SK-N-SH treated with all-trans-retinoic acid at 6 μM for 48 hours (cell line): ENCODE measurements at regions not wholly inside any gene's neighbourhood (a gene's known extent, or its start where the extent isn't known, plus 50 kb on each side); places are given as distances from the start of the nearest gene placed in this dataset.

ENCODE experiments used
- ATAC-seq: fragments of 200-7000 bp; cut with Tn5 transposase; 3 replicates; pipeline ENCODE4 v1.9.1; 2020; ENCODE audit warnings: mild to moderate bottlenecking, moderate library complexity
- ARNTL ChIP-seq: fragments of 450-650 bp; formaldehyde crosslinking; IDR thresholded peaks from 2 replicates; pipeline ENCODE4 v1.5.0; 2020; ENCODE audit warnings: low read depth, mild to moderate bottlenecking, moderate library complexity, borderline replicate concordance
- BACH2 ChIP-seq: fragments of 250-450 bp; sonication (Bioruptor Pico); IDR thresholded peaks from 2 replicates; pipeline ENCODE4 v1.9.0; 2021; ENCODE audit warnings: mild to moderate bottlenecking, borderline replicate concordance
- ESRRG ChIP-seq: fragments of 250-450 bp; sonication (Bioruptor Pico); IDR thresholded peaks from 2 replicates; pipeline ENCODE4 v1.6.1; 2021; ENCODE audit warnings: mild to moderate bottlenecking
- GLIS3 ChIP-seq: fragments of 250-450 bp; sonication (Bioruptor Pico); IDR thresholded peaks from 2 replicates; pipeline ENCODE4 v1.5.0; 2020; ENCODE audit warnings: mild to moderate bottlenecking, moderate library complexity
- ISL1 ChIP-seq: fragments of 250-450 bp; sonication (Bioruptor Pico); IDR thresholded peaks from 2 replicates; pipeline ENCODE4 v2.1.2; 2022; ENCODE audit warnings: mild to moderate bottlenecking, moderate library complexity
- OSR1 ChIP-seq: fragments of 250-450 bp; sonication (Bioruptor Pico); IDR thresholded peaks from 2 replicates; pipeline ENCODE4 v1.8.0; 2022; ENCODE audit warnings: moderate library complexity, mild to moderate bottlenecking, inconsistent platforms
- PATZ1 ChIP-seq: fragments of 250-450 bp; sonication (Bioruptor Pico); IDR thresholded peaks from 2 replicates; pipeline ENCODE4 v1.8.0; 2020; ENCODE audit warnings: mild to moderate bottlenecking, moderate library complexity, borderline replicate concordance
- RARB ChIP-seq: fragments of 250-450 bp; sonication (Bioruptor Pico); IDR thresholded peaks from 2 replicates; pipeline ENCODE4 v1.8.0; 2021; ENCODE audit warnings: mild to moderate bottlenecking, moderate library complexity
- SNAI2 ChIP-seq: fragments of 250-450 bp; sonication (Bioruptor Pico); IDR thresholded peaks from 2 replicates; pipeline ENCODE4 v1.5.0; 2020; ENCODE audit warnings: mild to moderate bottlenecking, moderate library complexity
- TCF4 ChIP-seq: fragments of 250-450 bp; sonication (Bioruptor Pico); IDR thresholded peaks from 2 replicates; pipeline ENCODE4 v1.8.0; 2021; ENCODE audit warnings: mild to moderate bottlenecking, moderate library complexity, borderline replicate concordance
- TOX ChIP-seq: fragments of 250-450 bp; sonication (Bioruptor Pico); IDR thresholded peaks from 2 replicates; pipeline ENCODE4 v1.8.0; 2021; ENCODE audit warnings: mild to moderate bottlenecking, moderate library complexity, borderline replicate concordance
- TSHZ2 ChIP-seq: fragments of 250-450 bp; sonication (Bioruptor Pico); IDR thresholded peaks from 2 replicates; pipeline ENCODE4 v1.5.0; 2020; ENCODE audit warnings: mild to moderate bottlenecking, moderate library complexity
- ZC3H10 ChIP-seq: fragments of 250-450 bp; sonication (Bioruptor Pico); IDR thresholded peaks from 2 replicates; pipeline ENCODE4 v1.5.1; 2021; ENCODE audit warnings: mild to moderate bottlenecking, moderate library complexity
- ZFP3 ChIP-seq: fragments of 250-450 bp; sonication (Bioruptor Pico); IDR thresholded peaks from 2 replicates; pipeline ENCODE4 v1.5.0; 2020; ENCODE audit warnings: mild to moderate bottlenecking, moderate library complexity
- ZNF70 ChIP-seq: fragments of 450-650 bp; formaldehyde crosslinking; IDR thresholded peaks from 2 replicates; pipeline ENCODE4 v1.5.0; 2020; ENCODE audit warnings: mild to moderate bottlenecking, moderate library complexity
- ZNF8 ChIP-seq: fragments of 450-650 bp; formaldehyde crosslinking; IDR thresholded peaks from 2 replicates; pipeline ENCODE4 v1.5.0; 2020; ENCODE audit warnings: mild to moderate bottlenecking, moderate library complexity
- TF ChIP-seq, protein P1 (sequence below): fragments of 250-450 bp; sonication (Bioruptor Pico); IDR thresholded peaks from 2 replicates; pipeline ENCODE4 v1.8.0; 2021; ENCODE audit warnings: low read depth, mild to moderate bottlenecking, moderate library complexity, borderline replicate concordance
- TF ChIP-seq, protein P2 (sequence below): fragments of 250-450 bp; sonication (Bioruptor Pico); IDR thresholded peaks from 2 replicates; pipeline ENCODE4 v1.5.1; 2020; ENCODE audit warnings: low read depth, mild to moderate bottlenecking, moderate library complexity
- TF ChIP-seq, protein P3 (sequence below): fragments of 250-450 bp; sonication (Bioruptor Pico); IDR thresholded peaks from 2 replicates; pipeline ENCODE4 v1.5.1; 2021; ENCODE audit warnings: mild to moderate bottlenecking, moderate library complexity

DNA sequence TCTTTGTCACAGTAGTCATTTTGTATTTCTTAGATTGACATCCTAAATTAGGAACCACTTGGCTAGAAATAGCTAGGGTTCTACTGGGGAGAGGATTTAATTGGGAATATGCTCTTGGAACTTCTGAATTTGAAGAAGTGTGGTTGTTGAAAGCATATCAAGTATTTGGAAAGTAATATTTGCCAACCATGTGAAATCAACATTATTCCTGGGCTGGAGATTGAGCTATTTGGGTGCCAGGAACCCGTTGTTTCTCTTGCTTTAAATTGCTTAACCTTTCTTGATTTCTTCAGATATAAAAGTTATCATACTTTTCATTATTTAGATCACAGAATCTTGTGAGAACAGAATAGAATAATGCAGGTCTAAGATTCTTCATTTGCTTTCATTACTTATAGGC, 178.4 kb upstream of the ELL2 start:
- ATAC-seq = no peak
- no peak for TF ChIP-seq TSHZ2 (CRISPR knock-in tag)
- TF ChIP-seq ISL1 (CRISPR knock-in tag) = no peak
- TF ChIP-seq GLIS3 (CRISPR knock-in tag) = no peak
- TF ChIP-seq BACH2 (CRISPR knock-in tag) = no peak
- TF ChIP-seq, protein P1, sequence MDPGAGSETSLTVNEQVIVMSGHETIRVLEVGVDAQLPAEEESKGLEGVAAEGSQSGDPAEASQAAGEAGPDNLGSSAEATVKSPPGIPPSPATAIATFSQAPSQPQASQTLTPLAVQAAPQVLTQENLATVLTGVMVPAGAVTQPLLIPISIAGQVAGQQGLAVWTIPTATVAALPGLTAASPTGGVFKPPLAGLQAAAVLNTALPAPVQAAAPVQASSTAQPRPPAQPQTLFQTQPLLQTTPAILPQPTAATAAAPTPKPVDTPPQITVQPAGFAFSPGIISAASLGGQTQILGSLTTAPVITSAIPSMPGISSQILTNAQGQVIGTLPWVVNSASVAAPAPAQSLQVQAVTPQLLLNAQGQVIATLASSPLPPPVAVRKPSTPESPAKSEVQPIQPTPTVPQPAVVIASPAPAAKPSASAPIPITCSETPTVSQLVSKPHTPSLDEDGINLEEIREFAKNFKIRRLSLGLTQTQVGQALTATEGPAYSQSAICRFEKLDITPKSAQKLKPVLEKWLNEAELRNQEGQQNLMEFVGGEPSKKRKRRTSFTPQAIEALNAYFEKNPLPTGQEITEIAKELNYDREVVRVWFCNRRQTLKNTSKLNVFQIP (CRISPR knock-in tag) = no peak
- no peak for TF ChIP-seq TCF4 (CRISPR knock-in tag)
- no peak for TF ChIP-seq ESRRG
- TF ChIP-seq, all 23 proteins: peak for 0

DNA sequence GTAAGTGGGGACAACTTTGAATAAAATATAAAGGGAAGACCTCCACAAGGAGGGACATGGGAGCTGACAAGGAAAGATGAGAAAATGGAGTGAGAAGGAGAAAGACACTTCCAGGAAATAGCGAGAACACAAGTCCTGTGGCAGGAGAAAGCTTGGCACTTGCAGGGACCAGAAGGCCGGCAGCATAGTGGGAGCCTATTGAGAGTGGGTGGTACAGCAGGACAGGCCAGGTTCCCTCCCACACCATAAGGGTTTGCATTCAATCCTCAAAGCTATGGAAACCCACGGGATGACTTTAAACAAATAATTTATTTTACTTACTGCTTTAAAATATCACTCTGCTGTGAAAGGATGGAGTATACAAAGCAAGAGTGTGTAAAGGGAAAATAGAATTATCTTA, 173.2 kb upstream of the ELL2 start:
- ATAC-seq = no peak
- TF ChIP-seq RARB (CRISPR knock-in tag) = no peak
- TF ChIP-seq TOX (CRISPR knock-in tag) = no peak
- TF ChIP-seq ZNF8 (CRISPR knock-in tag) = no peak
- no peak for TF ChIP-seq ZC3H10 (CRISPR knock-in tag)
- TF ChIP-seq, protein P2, sequence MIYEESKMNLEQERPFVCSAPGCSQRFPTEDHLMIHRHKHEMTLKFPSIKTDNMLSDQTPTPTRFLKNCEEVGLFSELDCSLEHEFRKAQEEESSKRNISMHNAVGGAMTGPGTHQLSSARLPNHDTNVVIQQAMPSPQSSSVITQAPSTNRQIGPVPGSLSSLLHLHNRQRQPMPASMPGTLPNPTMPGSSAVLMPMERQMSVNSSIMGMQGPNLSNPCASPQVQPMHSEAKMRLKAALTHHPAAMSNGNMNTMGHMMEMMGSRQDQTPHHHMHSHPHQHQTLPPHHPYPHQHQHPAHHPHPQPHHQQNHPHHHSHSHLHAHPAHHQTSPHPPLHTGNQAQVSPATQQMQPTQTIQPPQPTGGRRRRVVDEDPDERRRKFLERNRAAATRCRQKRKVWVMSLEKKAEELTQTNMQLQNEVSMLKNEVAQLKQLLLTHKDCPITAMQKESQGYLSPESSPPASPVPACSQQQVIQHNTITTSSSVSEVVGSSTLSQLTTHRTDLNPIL (CRISPR knock-in tag) = no peak
- TF ChIP-seq, protein P1 (CRISPR knock-in tag) = no peak
- no peak for TF ChIP-seq SNAI2 (CRISPR knock-in tag)
- TF ChIP-seq TSHZ2 (CRISPR knock-in tag) = no peak
- no peak for TF ChIP-seq ZNF70 (CRISPR knock-in tag)

- peak; percentile 61 for ATAC-seq
- TF ChIP-seq PATZ1 (CRISPR knock-in tag) (no peak), ARNTL (CRISPR knock-in tag) (no peak), ZFP3 (CRISPR knock-in tag) (no peak), SNAI2 (CRISPR knock-in tag) (no peak), ZC3H10 (CRISPR knock-in tag) (no peak), TOX (CRISPR knock-in tag) (no peak), OSR1 (CRISPR knock-in tag) (no peak)
- TF ChIP-seq, protein P1 (CRISPR knock-in tag) = no peak
- TF ChIP-seq, protein P3, sequence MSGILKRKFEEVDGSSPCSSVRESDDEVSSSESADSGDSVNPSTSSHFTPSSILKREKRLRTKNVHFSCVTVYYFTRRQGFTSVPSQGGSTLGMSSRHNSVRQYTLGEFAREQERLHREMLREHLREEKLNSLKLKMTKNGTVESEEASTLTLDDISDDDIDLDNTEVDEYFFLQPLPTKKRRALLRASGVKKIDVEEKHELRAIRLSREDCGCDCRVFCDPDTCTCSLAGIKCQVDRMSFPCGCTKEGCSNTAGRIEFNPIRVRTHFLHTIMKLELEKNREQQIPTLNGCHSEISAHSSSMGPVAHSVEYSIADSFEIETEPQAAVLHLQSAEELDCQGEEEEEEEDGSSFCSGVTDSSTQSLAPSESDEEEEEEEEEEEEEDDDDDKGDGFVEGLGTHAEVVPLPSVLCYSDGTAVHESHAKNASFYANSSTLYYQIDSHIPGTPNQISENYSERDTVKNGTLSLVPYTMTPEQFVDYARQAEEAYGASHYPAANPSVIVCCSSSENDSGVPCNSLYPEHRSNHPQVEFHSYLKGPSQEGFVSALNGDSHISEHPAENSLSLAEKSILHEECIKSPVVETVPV (CRISPR knock-in tag) = no peak
These were observed 171.9 kb upstream of the ELL2 start for GRCh38 chr5:96133341-96134079.
